ENCODE measurements at regions not wholly inside any gene's neighbourhood (a gene's known extent, or its start where the extent isn't known, plus 50 kb on each side); places are given as distances from the start of the nearest gene placed in this dataset.

- TF ChIP-seq EZH2 (IDR thresholded peaks at IDR 0.05; ENCODE audit: borderline replicate concordance, low read depth, low read length, severe bottlenecking): no peak
- no peak for TF ChIP-seq CTCF (IDR thresholded peaks at IDR 0.05; ENCODE audit: borderline replicate concordance, extremely low read depth, low read length, poor library complexity, severe bottlenecking)
Observed at GRCh38 chr3:103752986-103753385, 1318.2 kb downstream of the ZPLD1 start.
